Tibial artery (tissue), 4 donors: ENCODE measurements at regions not wholly inside any gene's neighbourhood (a gene's known extent, or its start where the extent isn't known, plus 50 kb on each side); places are given as distances from the start of the nearest gene placed in this dataset.

Source experiments
- DNase-seq, 2 donors: peaks; one replicate each; pipeline ENCODE4 v3.0.0-alpha.2; 2019
- H3K27ac ChIP-seq, 2 donors: fragments of 200-600 bp; sonication (generic) in 1 of 2; 1 replicate in 1 of 2; 2 replicates in 1 of 2; pipeline ENCODE4 v1.5.1; 2018 to 2019; ENCODE audit warnings: mild to moderate bottlenecking in 1 of 2
- H3K27me3 ChIP-seq, 2 donors: fragments of 200-600 bp; sonication (generic) in 1 of 2; one replicate each; pipeline versions ENCODE4 v1.5.1 to v1.6.0; 2016 to 2019
- H3K36me3 ChIP-seq, 3 donors: fragments of 200-600 bp; sonication (generic) in 2 of 3; one replicate each; pipeline ENCODE4 v1.5.1; 2016 to 2019; ENCODE audit warnings: mild to moderate bottlenecking in 2 of 3
- H3K4me1 ChIP-seq, 4 donors: fragments of 200-600 bp; sonication (generic) in 2 of 4; 1 replicate in 3 of 4; 2 replicates in 1 of 4; pipeline ENCODE4 v1.5.1; 2016 to 2019
- H3K4me3 ChIP-seq, 2 donors: fragments of 200-600 bp; sonication (generic) in 1 of 2; 1 replicate in 1 of 2; 2 replicates in 1 of 2; pipeline ENCODE4 v1.5.1; 2018 to 2019; ENCODE audit warnings: mild to moderate bottlenecking in 2 of 2
- H3K9me3 ChIP-seq, 3 donors: fragments of 200-600 bp; sonication (generic) in 1 of 3; one replicate each; pipeline ENCODE4 v1.5.1; 2016 to 2019
- intact Hi-C: fragments of 100-400 bp; cut with DNase I; formaldehyde crosslinking; loops from one replicate; pipeline ENCODE4 v1.15.0; 2023; ENCODE audit warnings: low total_unique reads
- TF ChIP-seq, protein P1 (sequence below), 2 experiments: fragments of 200-600 bp in 1 of 2; fragments of 450-650 bp in 1 of 2; IDR thresholded peaks; one replicate each; pipeline ENCODE4 v1.5.1; 2017 to 2019; ENCODE audit warnings: antibody characterized with exemption in 2 of 2, mild to moderate bottlenecking in 1 of 2, moderate library complexity in 1 of 2

DNA sequence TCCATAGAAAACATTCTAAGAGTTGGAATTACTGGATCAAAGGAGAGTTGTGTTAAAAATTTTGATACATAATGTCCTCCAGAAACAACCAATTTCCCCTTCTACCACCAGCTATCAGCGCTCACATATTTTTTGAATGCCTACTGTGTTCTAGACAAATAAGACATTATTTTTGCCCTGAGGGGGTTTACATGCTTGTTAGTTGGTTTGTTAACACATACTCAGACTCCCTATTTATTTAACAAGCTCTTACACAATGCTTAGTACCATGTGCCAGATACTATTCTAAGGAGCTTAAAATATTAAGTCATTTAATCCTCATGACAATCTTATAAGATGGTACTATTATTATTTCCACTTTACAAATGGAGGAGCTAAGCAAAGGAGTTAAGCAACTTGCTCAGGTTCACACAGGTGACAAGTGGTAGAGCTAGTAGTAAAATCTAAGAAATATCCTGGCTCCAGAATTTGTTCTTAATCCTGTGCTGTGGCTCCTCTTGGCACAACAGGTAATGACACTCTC lies 194.2 kb downstream of the UTP18 start:
- TF ChIP-seq, protein P1, sequence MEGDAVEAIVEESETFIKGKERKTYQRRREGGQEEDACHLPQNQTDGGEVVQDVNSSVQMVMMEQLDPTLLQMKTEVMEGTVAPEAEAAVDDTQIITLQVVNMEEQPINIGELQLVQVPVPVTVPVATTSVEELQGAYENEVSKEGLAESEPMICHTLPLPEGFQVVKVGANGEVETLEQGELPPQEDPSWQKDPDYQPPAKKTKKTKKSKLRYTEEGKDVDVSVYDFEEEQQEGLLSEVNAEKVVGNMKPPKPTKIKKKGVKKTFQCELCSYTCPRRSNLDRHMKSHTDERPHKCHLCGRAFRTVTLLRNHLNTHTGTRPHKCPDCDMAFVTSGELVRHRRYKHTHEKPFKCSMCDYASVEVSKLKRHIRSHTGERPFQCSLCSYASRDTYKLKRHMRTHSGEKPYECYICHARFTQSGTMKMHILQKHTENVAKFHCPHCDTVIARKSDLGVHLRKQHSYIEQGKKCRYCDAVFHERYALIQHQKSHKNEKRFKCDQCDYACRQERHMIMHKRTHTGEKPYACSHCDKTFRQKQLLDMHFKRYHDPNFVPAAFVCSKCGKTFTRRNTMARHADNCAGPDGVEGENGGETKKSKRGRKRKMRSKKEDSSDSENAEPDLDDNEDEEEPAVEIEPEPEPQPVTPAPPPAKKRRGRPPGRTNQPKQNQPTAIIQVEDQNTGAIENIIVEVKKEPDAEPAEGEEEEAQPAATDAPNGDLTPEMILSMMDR (IDR thresholded peaks at IDR 0.05), result no peak
- intact Hi-C loops, result no loop called here
- no peak for DNase-seq
- no peak overlapping the region for H3K4me3 ChIP-seq
- no peak overlapping the region for H3K27ac ChIP-seq
- H3K36me3 ChIP-seq, result no peaks in the 10 kb centered on the region
- no peaks in the 10 kb centered on the region for H3K4me1 ChIP-seq
- H3K27me3 ChIP-seq, result no peaks in the 10 kb centered on the region
- no peaks in the 10 kb centered on the region for H3K9me3 ChIP-seq

DNA sequence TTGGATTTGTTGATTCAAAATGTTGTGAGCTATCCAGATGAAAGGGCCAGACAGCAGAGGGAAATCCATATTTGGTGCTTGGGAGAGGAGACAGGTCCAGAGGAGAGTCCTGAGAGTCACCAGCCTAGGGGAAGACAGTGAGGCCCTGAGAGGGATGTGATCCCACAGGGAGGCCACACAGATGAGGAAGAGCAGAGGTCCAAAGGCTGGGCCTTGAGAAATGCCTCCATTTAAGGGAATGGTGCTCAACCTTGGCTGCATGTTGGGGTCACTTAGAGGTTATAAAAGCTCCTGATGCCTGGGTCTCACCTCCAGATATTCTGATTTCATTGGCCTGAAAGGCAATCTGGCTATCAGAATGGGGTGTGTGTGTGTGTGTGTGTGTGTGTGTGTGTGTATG lies 194.9 kb downstream of the UTP18 start:
- Histone ChIP-seq H3K36me3 (no peaks in the 10 kb centered on the region), H3K4me3 (no peak overlapping the region), H3K4me1 (no peaks in the 10 kb centered on the region), H3K27ac (no peak overlapping the region), H3K9me3 (no peaks in the 10 kb centered on the region), H3K27me3 (no peaks in the 10 kb centered on the region)
- TF ChIP-seq, protein P1 (IDR thresholded peaks at IDR 0.05), result no peak
- DNase-seq, result no peak
- intact Hi-C loops, result no loop called here

DNA sequence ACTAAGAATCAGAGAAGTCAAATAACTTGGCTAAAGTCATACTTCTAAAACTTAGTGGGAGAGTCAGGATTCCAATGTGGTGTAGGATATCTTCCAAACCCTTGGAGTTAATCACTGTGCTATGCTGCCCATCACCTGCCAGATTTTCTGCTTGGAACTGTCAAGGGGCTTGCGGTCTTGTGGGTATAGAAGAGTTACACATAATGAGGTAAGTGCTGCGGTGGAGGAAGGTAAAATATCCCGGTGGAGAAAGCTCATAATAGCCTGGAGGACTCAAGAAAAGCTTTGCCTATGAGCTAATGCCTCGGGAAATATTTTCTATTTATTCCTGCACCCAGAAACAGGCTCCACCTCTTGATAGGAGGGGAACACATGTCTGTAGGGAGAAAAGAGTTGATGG lies 195.6 kb downstream of the UTP18 start:
- intact Hi-C loops, result no loop called here
- no peaks in the 10 kb centered on the region for H3K4me1 ChIP-seq
- no peak overlapping the region for H3K27ac ChIP-seq
- H3K36me3 ChIP-seq, result no peaks in the 10 kb centered on the region
- DNase-seq, result no peak
- H3K9me3 ChIP-seq, result no peaks in the 10 kb centered on the region
- H3K27me3 ChIP-seq, result no peaks in the 10 kb centered on the region
- no peak overlapping the region for H3K4me3 ChIP-seq
- TF ChIP-seq, protein P1 (IDR thresholded peaks at IDR 0.05), result no peak

DNA sequence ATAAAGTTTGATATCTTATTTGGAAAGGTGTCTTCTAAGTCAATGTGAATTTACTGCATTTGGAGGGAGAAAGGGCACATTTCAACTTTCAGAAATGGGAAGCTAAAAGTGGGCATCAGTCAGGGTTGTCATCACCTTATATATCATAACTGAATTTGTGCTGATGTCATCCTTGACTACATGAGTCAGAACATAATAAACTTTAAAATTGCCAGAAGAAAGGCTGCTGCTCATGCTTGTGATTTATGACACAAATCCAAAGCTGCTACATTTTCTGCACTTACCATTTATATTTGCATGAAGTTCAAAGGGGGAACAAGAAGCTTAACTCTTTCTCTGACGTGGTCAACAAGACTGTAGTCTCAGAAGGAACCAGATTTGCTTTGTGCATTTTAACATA lies 196.6 kb downstream of the UTP18 start:
- Histone ChIP-seq H3K4me3 (no peak overlapping the region), H3K36me3 (no peaks in the 10 kb centered on the region), H3K9me3 (no peaks in the 10 kb centered on the region), H3K27ac (no peak overlapping the region), H3K4me1 (no peaks in the 10 kb centered on the region), H3K27me3 (no peaks in the 10 kb centered on the region)
- intact Hi-C loops, result no loop called here
- no peak for DNase-seq
- TF ChIP-seq, protein P1 (IDR thresholded peaks at IDR 0.05), result no peak

DNA sequence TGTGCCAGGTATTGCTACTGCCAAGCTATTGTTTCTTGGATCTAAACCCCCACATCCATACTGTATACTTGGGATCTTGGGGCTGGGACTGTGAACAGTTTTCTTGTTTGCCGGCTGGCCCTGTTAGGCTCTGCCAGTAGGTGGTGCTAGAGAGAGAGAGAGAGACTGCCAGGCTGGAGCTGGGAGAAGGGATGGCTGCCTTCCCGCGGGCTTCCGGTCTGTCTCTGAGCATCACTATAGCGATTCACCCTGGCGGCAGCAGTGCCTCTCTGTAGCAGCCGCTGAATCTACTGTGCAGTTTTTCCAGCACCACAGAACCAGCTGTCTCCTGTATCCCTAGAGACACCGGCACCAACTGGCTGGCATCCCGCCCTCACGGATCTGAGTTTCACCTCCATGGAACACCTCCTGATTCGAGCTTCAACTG lies 201.2 kb downstream of the UTP18 start:
- H3K4me3 ChIP-seq, result no peak overlapping the region
- peak in 1 of 2 donors; percentile 44 for DNase-seq
- H3K9me3 ChIP-seq, result no peaks in the 10 kb centered on the region
- H3K4me1 ChIP-seq, result no peaks in the 10 kb centered on the region
- H3K36me3 ChIP-seq, result no peaks in the 10 kb centered on the region
- intact Hi-C loops, result loop anchor here (10.0 kb wide), 1 partner anchor 63 kb away; no protein-coding TSS in a partner anchor
- TF ChIP-seq, protein P1 (IDR thresholded peaks at IDR 0.05), result peak; percentile 34 to 39
- H3K27ac ChIP-seq, result no peak overlapping the region
- no peaks in the 10 kb centered on the region for H3K27me3 ChIP-seq

DNA sequence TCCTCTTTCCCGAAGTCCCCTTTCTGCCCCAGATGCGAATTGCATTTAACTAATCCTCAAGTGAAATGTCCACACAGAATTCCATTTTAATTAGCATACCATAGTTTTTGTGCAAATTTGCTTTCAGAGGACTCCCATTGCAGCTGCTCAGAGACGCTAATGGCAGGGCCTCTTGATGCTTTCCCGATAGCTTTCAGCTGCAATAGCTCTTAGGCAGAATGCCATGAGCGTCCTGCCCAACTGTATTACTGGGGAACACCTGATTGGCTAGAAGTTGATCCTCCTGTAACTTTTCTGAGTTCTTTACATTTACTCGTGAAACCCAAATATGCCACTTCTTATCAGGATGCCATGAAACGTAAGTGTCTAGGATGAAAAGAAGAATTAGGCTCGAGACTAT lies 203.0 kb downstream of the UTP18 start:
- Histone ChIP-seq H3K4me3 (no peak overlapping the region), H3K27me3 (no peaks in the 10 kb centered on the region), H3K9me3 (no peaks in the 10 kb centered on the region), H3K4me1 (no peaks in the 10 kb centered on the region), H3K27ac (no peak overlapping the region), H3K36me3 (no peaks in the 10 kb centered on the region)
- DNase-seq, result no peak
- intact Hi-C loops, result loop anchor here (10.0 kb wide), 1 partner anchor 61 kb away; no protein-coding TSS in a partner anchor
- TF ChIP-seq, protein P1 (IDR thresholded peaks at IDR 0.05), result no peak
